Loucy (cell line): ENCODE measurements at regions not wholly inside any gene's neighbourhood (a gene's known extent, or its start where the extent isn't known, plus 50 kb on each side); places are given as distances from the start of the nearest gene placed in this dataset.

Source experiments
- H2AFZ ChIP-seq: fragments of 200-600 bp; sonication (generic); 2 replicates; pipeline ENCODE4 v1.6.0; 2016; ENCODE audit warnings: antibody characterized with exemption, mild to moderate bottlenecking, low read length, moderate library complexity
- H3F3A ChIP-seq: fragments of 200-600 bp; 2 replicates; pipeline ENCODE4 v1.6.0; 2016; ENCODE audit warnings: antibody characterized with exemption, low read depth, mild to moderate bottlenecking
- H3K27me3 ChIP-seq: fragments of 200-600 bp; sonication (generic); 2 replicates; pipeline ENCODE4 v1.6.1; 2014; ENCODE audit warnings: low read length, mild to moderate bottlenecking; ENCODE audit not compliant: insufficient read depth, poor library complexity, severe bottlenecking
- H3K36me3 ChIP-seq: fragments of 200-600 bp; sonication (generic); 2 replicates; pipeline ENCODE4 v1.6.1; 2016; ENCODE audit warnings: low read length; ENCODE audit not compliant: insufficient read depth
- H3K4me1 ChIP-seq: fragments of 200-600 bp; sonication (generic); 2 replicates; pipeline ENCODE4 v1.5.1; 2014; ENCODE audit warnings: low read length, mild to moderate bottlenecking; ENCODE audit not compliant: insufficient read depth, poor library complexity, severe bottlenecking
- H3K4me2 ChIP-seq: fragments of 200-600 bp; sonication (generic); 2 replicates; pipeline ENCODE4 v1.6.0; 2014; ENCODE audit warnings: antibody characterized with exemption, low read length, low read depth, mild to moderate bottlenecking; ENCODE audit not compliant: poor library complexity, severe bottlenecking
- H3K4me3 ChIP-seq: fragments of 200-600 bp; sonication (generic); 2 replicates; pipeline ENCODE4 v1.5.1; 2014; ENCODE audit warnings: low read length, mild to moderate bottlenecking, mixed read lengths; ENCODE audit not compliant: poor library complexity, severe bottlenecking
- H3K79me2 ChIP-seq: fragments of 200-600 bp; sonication (generic); 2 replicates; pipeline ENCODE4 v1.6.1; 2014; ENCODE audit warnings: low read length; ENCODE audit not compliant: insufficient read depth
- H3K9ac ChIP-seq: fragments of 200-600 bp; sonication (generic); 2 replicates; pipeline ENCODE4 v1.6.0; 2014; ENCODE audit warnings: mild to moderate bottlenecking, low read depth, low read length, moderate library complexity; ENCODE audit not compliant: poor library complexity, severe bottlenecking
- H3K9me2 ChIP-seq: fragments of 200-600 bp; sonication (generic); replicated peaks from 2 replicates; pipeline ENCODE4 v1.6.1; 2016; ENCODE audit warnings: low read depth, low read length, mixed read lengths
- H3K9me3 ChIP-seq: fragments of 200-600 bp; sonication (generic); 2 replicates; pipeline ENCODE4 v1.6.1; 2014; ENCODE audit warnings: mild to moderate bottlenecking, antibody characterized with exemption, low read length, low read depth; ENCODE audit not compliant: insufficient read depth
- H4K20me1 ChIP-seq: fragments of 200-600 bp; sonication (generic); 2 replicates; pipeline ENCODE4 v1.6.0; 2014; ENCODE audit warnings: antibody characterized with exemption, low read length, mild to moderate bottlenecking; ENCODE audit not compliant: insufficient read depth, poor library complexity, severe bottlenecking
- EZH2phosphoT487 ChIP-seq: fragments of 200-600 bp; IDR thresholded peaks from 2 replicates; pipeline ENCODE4 v1.6.1; 2018; ENCODE audit warnings: antibody characterized with exemption, mild to moderate bottlenecking, moderate library complexity, borderline replicate concordance
- TF ChIP-seq, protein P1 (sequence below): fragments of 200-600 bp; sonication (generic); conservative IDR thresholded peaks from 2 replicates; pipeline ENCODE4 v1.5.1; 2014; ENCODE audit warnings: mild to moderate bottlenecking, antibody characterized with exemption, low read length

DNA sequence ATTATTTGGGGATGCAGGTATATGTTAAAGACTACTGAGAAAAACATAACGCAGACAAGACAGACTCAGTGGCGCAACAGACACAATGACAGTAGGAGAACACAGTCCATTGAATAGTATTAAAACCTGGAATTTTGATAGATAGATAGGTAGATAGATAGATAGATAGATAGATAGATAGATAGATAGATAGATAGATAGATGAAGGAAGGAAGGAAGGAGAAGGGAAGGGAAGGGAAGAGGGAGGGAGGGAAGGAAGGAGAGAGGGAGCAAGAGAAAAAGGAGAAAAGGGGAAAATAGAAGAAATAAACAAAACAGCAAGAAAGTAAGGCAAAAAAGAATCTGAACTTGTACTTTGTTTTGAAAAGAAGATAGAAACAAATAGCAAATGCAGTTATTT lies 404.5 kb downstream of the FOXO1 start:
- H3K79me2 ChIP-seq: no peaks in the 10 kb centered on the region
- no peaks in the 10 kb centered on the region for H3K9me2 ChIP-seq
- H3K4me3 ChIP-seq: no peak overlapping the region
- no peak for TF ChIP-seq EZH2phosphoT487
- TF ChIP-seq, protein P1, sequence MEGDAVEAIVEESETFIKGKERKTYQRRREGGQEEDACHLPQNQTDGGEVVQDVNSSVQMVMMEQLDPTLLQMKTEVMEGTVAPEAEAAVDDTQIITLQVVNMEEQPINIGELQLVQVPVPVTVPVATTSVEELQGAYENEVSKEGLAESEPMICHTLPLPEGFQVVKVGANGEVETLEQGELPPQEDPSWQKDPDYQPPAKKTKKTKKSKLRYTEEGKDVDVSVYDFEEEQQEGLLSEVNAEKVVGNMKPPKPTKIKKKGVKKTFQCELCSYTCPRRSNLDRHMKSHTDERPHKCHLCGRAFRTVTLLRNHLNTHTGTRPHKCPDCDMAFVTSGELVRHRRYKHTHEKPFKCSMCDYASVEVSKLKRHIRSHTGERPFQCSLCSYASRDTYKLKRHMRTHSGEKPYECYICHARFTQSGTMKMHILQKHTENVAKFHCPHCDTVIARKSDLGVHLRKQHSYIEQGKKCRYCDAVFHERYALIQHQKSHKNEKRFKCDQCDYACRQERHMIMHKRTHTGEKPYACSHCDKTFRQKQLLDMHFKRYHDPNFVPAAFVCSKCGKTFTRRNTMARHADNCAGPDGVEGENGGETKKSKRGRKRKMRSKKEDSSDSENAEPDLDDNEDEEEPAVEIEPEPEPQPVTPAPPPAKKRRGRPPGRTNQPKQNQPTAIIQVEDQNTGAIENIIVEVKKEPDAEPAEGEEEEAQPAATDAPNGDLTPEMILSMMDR: no peak
- no peaks in the 10 kb centered on the region for H4K20me1 ChIP-seq
- no peak overlapping the region for H2AFZ ChIP-seq
- no peaks in the 10 kb centered on the region for H3K27me3 ChIP-seq
- H3K4me2 ChIP-seq: no peak overlapping the region
- H3K36me3 ChIP-seq: no peaks in the 10 kb centered on the region
- no peak overlapping the region for H3K9ac ChIP-seq
- H3K4me1 ChIP-seq: peaks cover 13% of the 10 kb centered on the region
- H3K9me3 ChIP-seq: no peaks in the 10 kb centered on the region
- no peaks in the 10 kb centered on the region for H3F3A ChIP-seq

DNA sequence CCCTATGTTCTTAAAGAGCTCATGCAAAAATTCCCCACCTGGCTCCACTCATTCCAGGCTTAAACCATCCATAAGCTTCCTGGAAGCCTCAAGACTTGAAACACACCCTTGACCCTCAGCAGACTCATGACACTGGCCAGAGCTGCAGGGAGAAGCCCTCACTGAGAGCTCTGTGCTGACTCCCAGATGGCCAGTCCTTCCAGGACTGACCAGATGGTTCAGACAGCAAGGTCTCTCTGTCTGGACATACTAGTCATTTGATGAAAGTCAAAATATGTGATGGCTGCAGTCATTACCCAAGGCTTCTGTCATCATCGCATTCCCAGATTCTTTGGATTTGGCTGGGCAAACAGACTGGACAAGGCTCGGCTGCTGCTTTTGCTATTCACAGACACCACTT lies 397.4 kb downstream of the FOXO1 start:
- peaks cover 83% of the 10 kb centered on the region for H3K4me1 ChIP-seq
- H3K27me3 ChIP-seq: no peaks in the 10 kb centered on the region
- H3K4me2 ChIP-seq: no peak overlapping the region
- peak overlapping the region; percentile 69 for H3K9ac ChIP-seq
- no peaks in the 10 kb centered on the region for H3K9me3 ChIP-seq
- H4K20me1 ChIP-seq: no peaks in the 10 kb centered on the region
- no peaks in the 10 kb centered on the region for H3K79me2 ChIP-seq
- peak overlapping the region; percentile 59; the same call in 1 of the 2 replicates for H2AFZ ChIP-seq
- no peaks in the 10 kb centered on the region for H3K9me2 ChIP-seq
- TF ChIP-seq EZH2phosphoT487: no peak
- TF ChIP-seq, protein P1: no peak
- H3K4me3 ChIP-seq: no peak overlapping the region
- no peaks in the 10 kb centered on the region for H3K36me3 ChIP-seq
- H3F3A ChIP-seq: peaks cover 4% of the 10 kb centered on the region; the same call in 1 of the 2 replicates

DNA sequence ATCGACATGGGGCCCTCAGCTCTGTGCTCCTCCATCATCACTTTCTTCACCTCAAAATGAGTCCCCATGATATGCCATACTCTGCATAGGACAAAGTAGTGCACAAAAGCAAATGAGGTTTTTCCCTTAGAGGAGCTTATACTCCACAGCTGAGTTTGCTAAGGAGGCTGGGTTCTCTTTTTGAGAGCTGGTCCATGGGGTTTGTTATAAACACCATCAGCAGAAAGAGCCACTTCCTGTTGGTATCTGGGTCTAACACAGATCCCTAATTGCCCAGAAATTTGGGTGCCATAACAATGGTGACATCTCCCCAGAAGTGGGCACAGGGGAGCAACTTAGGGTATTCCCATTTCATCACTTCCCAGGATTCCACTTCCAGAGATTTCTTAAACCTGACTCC lies 395.7 kb downstream of the FOXO1 start:
- H3K9ac ChIP-seq: peak overlapping the region; percentile 69
- TF ChIP-seq, protein P1: no peak
- no peak for TF ChIP-seq EZH2phosphoT487
- H3K4me3 ChIP-seq: peak overlapping the region; percentile 49
- peaks cover 4% of the 10 kb centered on the region; the same call in 1 of the 2 replicates for H3F3A ChIP-seq
- H3K4me2 ChIP-seq: peak overlapping the region; percentile 72
- H2AFZ ChIP-seq: no peak overlapping the region
- H3K79me2 ChIP-seq: no peaks in the 10 kb centered on the region
- no peaks in the 10 kb centered on the region for H3K9me2 ChIP-seq
- H4K20me1 ChIP-seq: no peaks in the 10 kb centered on the region
- no peaks in the 10 kb centered on the region for H3K27me3 ChIP-seq
- no peaks in the 10 kb centered on the region for H3K9me3 ChIP-seq
- no peaks in the 10 kb centered on the region for H3K36me3 ChIP-seq
- H3K4me1 ChIP-seq: peaks cover 78% of the 10 kb centered on the region
